ENCODE measurements at regions not wholly inside any gene's neighbourhood (a gene's known extent, or its start where the extent isn't known, plus 50 kb on each side); places are given as distances from the start of the nearest gene placed in this dataset.
"Not testable (repeated sequence)": the region's sequence is repeated elsewhere in the genome, so short reads cannot be mapped to it uniquely, and the experiment has no call there.

DNA sequence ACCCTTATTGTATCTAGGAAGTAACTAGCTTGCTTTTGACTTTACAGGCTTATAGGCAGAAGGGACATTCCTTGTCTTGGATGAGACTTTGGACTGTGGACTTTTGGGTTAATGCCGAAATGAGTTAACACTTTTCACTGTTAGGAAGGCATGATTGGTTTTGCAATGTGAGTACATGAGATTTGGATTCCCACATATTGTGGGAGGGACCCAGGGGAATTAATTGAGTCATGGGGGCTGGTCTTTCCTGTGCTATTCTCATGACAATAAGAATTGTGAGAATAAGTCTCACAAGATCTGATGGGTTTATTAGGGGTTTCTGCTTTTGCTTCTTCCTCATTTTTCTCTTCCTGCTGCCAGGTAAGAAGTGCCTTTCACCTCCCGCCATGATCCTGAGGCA is 417.5 kb downstream of the HINT1 start:
- Histone ChIP-seq H3K4me1 (ENCODE audit: control insufficient read depth, insufficient read depth, low read length) (no peaks in the 10 kb centered on the region), H3K4me3 (no peak overlapping the region), H4K20me1 (ENCODE audit: control insufficient read depth, insufficient read depth) (no peaks in the 10 kb centered on the region), H3K27ac (ENCODE audit: control insufficient read depth, insufficient read depth) (no peak overlapping the region), H3K9ac (ENCODE audit: control insufficient read depth, insufficient read depth, low read length) (no peak overlapping the region), H3K79me2 (ENCODE audit: control insufficient read depth, insufficient read depth, low read length) (no peaks in the 10 kb centered on the region), H3K36me3 (ENCODE audit: control insufficient read depth in 2 of 2, insufficient read depth in 2 of 2, low read length in 1 of 2) (no peaks in the 10 kb centered on the region), H3K4me2 (ENCODE audit: control insufficient read depth, insufficient read depth) (no peak overlapping the region), H2AFZ (ENCODE audit: control insufficient read depth, low read depth, low read length) (no peak overlapping the region), H3K27me3 (replicated peaks in 1 of 2; ENCODE audit: control insufficient read depth in 2 of 2, insufficient read depth in 2 of 2, low read length in 1 of 2) (no peaks in the 10 kb centered on the region), H3K9me3 (replicated peaks; ENCODE audit: control insufficient read depth, insufficient read depth, low read length) (no peaks in the 10 kb centered on the region)
- DNase-seq (ENCODE audit: low read depth, low spot score) (no peak), ATAC-seq (no peak), FAIRE-seq (no peak)
- RAD21 ChIA-PET (ENCODE audit: unreplicated experiment), result no interaction called here
- intact Hi-C loops (cut with micrococcal nuclease; ENCODE audit: unreplicated experiment) (no loop called here), in situ Hi-C loops (cut with MboI) (no loop called here)
- BruUV-seq (replicated peaks), result no TSS peak
- CTCF ChIA-PET, result no interaction called here
- SMC1A ChIA-PET (ENCODE audit: uncharacterized antibody, unreplicated experiment), result interaction anchor here (1.0 kb wide), 1 partner anchor 22 kb away, joined by 3 read pairs; no protein-coding TSS in a partner anchor
- POLR2A ChIA-PET, result no interaction called here
- WGBS (ENCODE audit: insufficient coverage, insufficient replicate concordance, low lambda C conversion rate, missing lambda C conversion rate), result 33% methylated on average over 2 of the region's 2 CpGs
- TF ChIP-seq GATAD2B (conservative IDR thresholded peaks at IDR 0.05; ENCODE audit: low read depth) (0 out of 2 replicates have a peak, but pooled peaks have one; percentile 41), MEF2B (IDR thresholded peaks at IDR 0.05; ENCODE audit: partially characterized antibody, poor library complexity, severe bottlenecking) (peak; percentile 86), NFYA (IDR thresholded peaks at IDR 0.05; ENCODE audit: borderline replicate concordance, low read depth, low read length) (no peak)

DNA sequence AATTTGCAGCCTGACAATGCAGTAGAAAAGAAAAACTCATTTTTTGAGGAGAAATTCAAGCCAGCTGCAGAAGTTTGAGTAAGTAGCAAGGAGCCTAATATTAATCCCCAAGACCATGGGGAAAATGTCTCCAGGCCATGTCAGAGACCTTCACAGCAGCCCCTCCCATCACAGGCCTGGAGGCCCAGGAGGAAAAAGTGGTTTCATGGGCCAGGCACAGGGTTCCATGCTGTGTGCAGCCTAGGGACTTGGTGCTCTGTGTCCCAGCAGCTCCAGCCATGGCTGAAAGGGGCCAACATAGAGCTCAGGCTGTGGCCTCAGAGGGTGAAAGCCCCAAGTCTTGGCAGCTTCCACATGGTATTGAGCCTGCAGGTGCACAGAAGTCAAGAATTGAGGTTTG is 418.4 kb downstream of the HINT1 start:
- H4K20me1 ChIP-seq (ENCODE audit: control insufficient read depth, insufficient read depth); H3K4me2 ChIP-seq (ENCODE audit: control insufficient read depth, insufficient read depth); H3K9me3 ChIP-seq (replicated peaks; ENCODE audit: control insufficient read depth, insufficient read depth, low read length); RAD21 ChIA-PET (ENCODE audit: unreplicated experiment); POLR2A ChIA-PET; ATAC-seq; CTCF ChIA-PET; H3K36me3 ChIP-seq (ENCODE audit: control insufficient read depth in 2 of 2, insufficient read depth in 2 of 2, low read length in 1 of 2); H3K4me3 ChIP-seq; H3K27me3 ChIP-seq (replicated peaks in 1 of 2; ENCODE audit: control insufficient read depth in 2 of 2, insufficient read depth in 2 of 2, low read length in 1 of 2); H3K4me1 ChIP-seq (ENCODE audit: control insufficient read depth, insufficient read depth, low read length); DNase-seq (ENCODE audit: low read depth, low spot score); H2AFZ ChIP-seq (ENCODE audit: control insufficient read depth, low read depth, low read length); H3K9ac ChIP-seq (ENCODE audit: control insufficient read depth, insufficient read depth, low read length); FAIRE-seq; H3K27ac ChIP-seq (ENCODE audit: control insufficient read depth, insufficient read depth); H3K79me2 ChIP-seq (ENCODE audit: control insufficient read depth, insufficient read depth, low read length); intact Hi-C loops (cut with micrococcal nuclease; ENCODE audit: unreplicated experiment); BruUV-seq (replicated peaks); in situ Hi-C loops (cut with MboI): not testable (repeated sequence)
- SMC1A ChIA-PET (ENCODE audit: uncharacterized antibody, unreplicated experiment), result interaction anchor here (1.0 kb wide), 1 partner anchor 21 kb away, joined by 3 read pairs; no protein-coding TSS in a partner anchor
